ENCODE measurements at regions not wholly inside any gene's neighbourhood (a gene's known extent, or its start where the extent isn't known, plus 50 kb on each side); places are given as distances from the start of the nearest gene placed in this dataset.
"Not testable (repeated sequence)": the region's sequence is repeated elsewhere in the genome, so short reads cannot be mapped to it uniquely, and the experiment has no call there.

GRCh38 chr2:64738026-64738425 is 84.3 kb upstream of the SERTAD2 start:
- H3K4me1 ChIP-seq: no peaks in the 10 kb centered on the region
- no peaks in the 10 kb centered on the region for H3K36me3 ChIP-seq
- no peaks in the 10 kb centered on the region for H3K27me3 ChIP-seq
- FAIRE-seq (no peak), ATAC-seq (no peak), DNase-seq (no peak)
- no peak overlapping the region for H3K27ac ChIP-seq
- TF ChIP-seq CTCF (IDR thresholded peaks at IDR 0.05): no peak
- intact Hi-C loops (cut with DNase I): loop anchor here in 1 of 3 donors (10.0 kb wide), 1 partner anchor 127 kb away; no protein-coding TSS in a partner anchor
- WGBS, 2 donors: 92 to 93% methylated on average over 1 of the region's 1 CpG
- H3K4me3 ChIP-seq: no peak overlapping the region
- H3K9me3 ChIP-seq: no peaks in the 10 kb centered on the region

DNA sequence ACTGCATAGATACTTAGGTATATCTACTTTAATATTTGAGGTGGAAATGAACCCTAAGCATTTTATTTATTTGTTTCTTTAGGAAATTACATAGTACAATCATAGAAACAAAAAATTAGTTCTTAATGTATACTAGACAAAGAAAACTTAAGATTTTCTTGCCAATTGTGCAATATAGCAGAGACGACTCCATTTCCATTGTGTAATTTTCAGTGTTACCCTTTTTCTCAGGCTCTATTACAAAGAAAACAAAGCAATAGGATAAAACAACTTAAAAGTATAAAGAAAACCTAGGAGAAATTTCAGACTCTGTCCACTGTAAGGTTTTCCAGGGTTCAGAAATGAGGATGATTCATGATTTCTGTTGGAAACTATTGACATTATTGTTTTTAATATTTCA is 89.0 kb upstream of the SERTAD2 start:
- WGBS, 2 donors: 74 to 91% methylated on average over 1 of the region's 1 CpG
- Histone ChIP-seq H3K36me3 (no peaks in the 10 kb centered on the region), H3K9me3 (no peaks in the 10 kb centered on the region), H3K27me3 (no peaks in the 10 kb centered on the region), H3K27ac (no peak overlapping the region), H3K4me3 (no peak overlapping the region), H3K4me1 (no peaks in the 10 kb centered on the region)
- FAIRE-seq (no peak), DNase-seq (no peak), ATAC-seq (no peak)
- intact Hi-C loops (cut with DNase I): no loop called here
- TF ChIP-seq CTCF (IDR thresholded peaks at IDR 0.05): no peak

GRCh38 chr2:64743739-64744330 is 90.1 kb upstream of the SERTAD2 start:
- H3K9me3 ChIP-seq: no peaks in the 10 kb centered on the region
- no peak for FAIRE-seq
- DNase-seq: no peak
- no peak for ATAC-seq
- intact Hi-C loops (cut with DNase I): no loop called here
- WGBS, 2 donors: 70 to 73% methylated on average over 2 of the region's 2 CpGs
- H3K36me3 ChIP-seq: no peaks in the 10 kb centered on the region
- no peak overlapping the region for H3K4me3 ChIP-seq
- H3K27me3 ChIP-seq: no peaks in the 10 kb centered on the region
- peaks cover 0 to 3% (median 2%) of the 10 kb centered on the region in 3 donors for H3K4me1 ChIP-seq
- no peak overlapping the region for H3K27ac ChIP-seq
- TF ChIP-seq CTCF (IDR thresholded peaks at IDR 0.05): no peak

DNA sequence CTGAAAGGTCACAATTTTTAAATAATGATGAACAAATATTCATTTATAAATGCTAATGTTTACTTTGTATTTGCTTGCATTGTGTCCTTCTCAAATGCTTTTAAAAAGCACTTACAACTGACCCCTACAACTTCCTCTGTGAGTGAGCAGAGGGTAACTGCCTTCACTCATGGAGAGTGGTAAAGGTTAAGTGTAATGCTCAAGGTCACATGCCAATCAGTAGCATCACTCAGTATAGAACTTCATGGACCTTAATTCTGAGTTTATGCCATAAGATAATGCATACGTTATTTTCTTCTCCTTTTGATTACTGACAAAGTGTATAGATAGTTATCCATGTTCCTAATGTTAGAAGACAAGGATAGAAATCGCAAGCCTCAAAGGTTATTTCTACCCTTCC is 91.8 kb upstream of the SERTAD2 start:
- 71 to 74% methylated on average over 2 of the region's 2 CpGs for WGBS, 2 donors
- Histone ChIP-seq H3K9me3 (no peaks in the 10 kb centered on the region), H3K36me3 (no peaks in the 10 kb centered on the region), H3K4me1 (peaks cover 0 to 12% (median 9%) of the 10 kb centered on the region in 3 donors), H3K4me3 (no peak overlapping the region), H3K27ac (no peak overlapping the region), H3K27me3 (no peaks in the 10 kb centered on the region)
- ATAC-seq: no peak
- no peak for TF ChIP-seq CTCF (IDR thresholded peaks at IDR 0.05)
- no peak for FAIRE-seq
- no peak for DNase-seq
- intact Hi-C loops (cut with DNase I): no loop called here

- H3K27me3 ChIP-seq; ATAC-seq; H3K4me3 ChIP-seq; H3K36me3 ChIP-seq; DNase-seq; intact Hi-C loops (cut with DNase I); H3K27ac ChIP-seq; FAIRE-seq; H3K9me3 ChIP-seq: not testable (repeated sequence)
- peaks cover 0 to 17% (median 13%) of the 10 kb centered on the region in 3 donors for H3K4me1 ChIP-seq
- 72 to 73% methylated on average over 3 of the region's 3 CpGs for WGBS, 2 donors
Observed at GRCh38 chr2:64747690-64748091, 94.0 kb upstream of the SERTAD2 start.

All from pancreas (tissue), 10 donors.